C4-2B (cell line): ENCODE measurements at regions not wholly inside any gene's neighbourhood (a gene's known extent, or its start where the extent isn't known, plus 50 kb on each side); places are given as distances from the start of the nearest gene placed in this dataset.

Experiments used
- ZFX ChIP-seq: fragments of 450-650 bp; IDR thresholded peaks from 2 replicates; pipeline ENCODE4 v1.6.1; 2017
- TF ChIP-seq, protein P1 (sequence below): fragments of 450-650 bp; conservative IDR thresholded peaks from 2 replicates; pipeline ENCODE4 v1.5.1; 2017; ENCODE audit warnings: mild to moderate bottlenecking

DNA sequence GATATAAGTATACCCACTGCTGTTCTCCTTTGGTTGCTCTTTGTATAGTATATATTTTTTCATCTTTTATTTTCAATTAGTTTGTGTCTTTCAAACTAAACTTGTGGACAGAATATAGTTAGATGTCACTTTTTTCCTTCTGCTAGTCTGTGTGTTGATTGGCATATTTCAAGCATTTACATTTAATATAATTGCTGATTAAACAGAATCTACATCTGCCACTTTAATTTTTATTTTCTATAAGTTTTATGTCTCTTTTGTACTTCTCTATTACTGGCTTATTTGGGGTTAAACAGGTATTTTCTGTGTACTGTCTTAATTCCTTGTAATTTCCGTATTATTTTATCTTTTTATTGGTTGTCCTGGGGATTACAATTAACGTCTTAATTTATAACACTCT is 74.4 kb upstream of the CHODL start:
- TF ChIP-seq, protein P1, sequence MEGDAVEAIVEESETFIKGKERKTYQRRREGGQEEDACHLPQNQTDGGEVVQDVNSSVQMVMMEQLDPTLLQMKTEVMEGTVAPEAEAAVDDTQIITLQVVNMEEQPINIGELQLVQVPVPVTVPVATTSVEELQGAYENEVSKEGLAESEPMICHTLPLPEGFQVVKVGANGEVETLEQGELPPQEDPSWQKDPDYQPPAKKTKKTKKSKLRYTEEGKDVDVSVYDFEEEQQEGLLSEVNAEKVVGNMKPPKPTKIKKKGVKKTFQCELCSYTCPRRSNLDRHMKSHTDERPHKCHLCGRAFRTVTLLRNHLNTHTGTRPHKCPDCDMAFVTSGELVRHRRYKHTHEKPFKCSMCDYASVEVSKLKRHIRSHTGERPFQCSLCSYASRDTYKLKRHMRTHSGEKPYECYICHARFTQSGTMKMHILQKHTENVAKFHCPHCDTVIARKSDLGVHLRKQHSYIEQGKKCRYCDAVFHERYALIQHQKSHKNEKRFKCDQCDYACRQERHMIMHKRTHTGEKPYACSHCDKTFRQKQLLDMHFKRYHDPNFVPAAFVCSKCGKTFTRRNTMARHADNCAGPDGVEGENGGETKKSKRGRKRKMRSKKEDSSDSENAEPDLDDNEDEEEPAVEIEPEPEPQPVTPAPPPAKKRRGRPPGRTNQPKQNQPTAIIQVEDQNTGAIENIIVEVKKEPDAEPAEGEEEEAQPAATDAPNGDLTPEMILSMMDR: no peak
- no peak for TF ChIP-seq ZFX
